Activated CD8-positive, alpha-beta T cell treated with anti-CD3 and anti-CD28 coated beads for 36 hours (primary cell): ENCODE measurements at regions not wholly inside any gene's neighbourhood (a gene's known extent, or its start where the extent isn't known, plus 50 kb on each side); places are given as distances from the start of the nearest gene placed in this dataset.

ENCODE experiments used
- ATAC-seq: fragments of 200-7000 bp; cut with Tn5 transposase; one replicate; pipeline ENCODE4 v1.10.0; 2021; ENCODE audit warnings: mild to moderate bottlenecking, moderate library complexity
- CTCF ChIA-PET: fragments of 350-600 bp; sonication (Branson Sonifier 250); formaldehyde crosslinking; loops from one replicate; lab custom pipeline; 2021; ENCODE audit warnings: antibody characterized with exemption; lab: Charles Lee
- POLR2A ChIA-PET: fragments of 350-600 bp; sonication (Branson Sonifier 250); formaldehyde crosslinking; loops from one replicate; lab custom pipeline; 2021; ENCODE audit warnings: antibody characterized with exemption; lab: Charles Lee
- DNase-seq: peaks from one replicate; pipeline ENCODE4 v3.0.0-alpha.2; 2020
- H3K27ac Mint-ChIP-seq: one replicate; pipeline ENCODE4 v1.8.0; 2021; ENCODE audit warnings: mild to moderate bottlenecking, mixed read lengths
- H3K27me3 Mint-ChIP-seq: one replicate; pipeline ENCODE4 v1.8.0; 2021; ENCODE audit warnings: mixed read lengths
- H3K36me3 Mint-ChIP-seq: one replicate; pipeline ENCODE4 v1.8.0; 2021; ENCODE audit warnings: low read depth, mixed read lengths
- H3K4me1 Mint-ChIP-seq: one replicate; pipeline ENCODE4 v1.8.0; 2021; ENCODE audit warnings: low read depth, mixed read lengths
- H3K4me3 Mint-ChIP-seq: one replicate; pipeline ENCODE4 v1.8.0; 2021; ENCODE audit warnings: mild to moderate bottlenecking, moderate library complexity, mixed read lengths
- H3K9me3 Mint-ChIP-seq: one replicate; pipeline ENCODE4 v1.8.0; 2021; ENCODE audit warnings: mixed read lengths
- CTCF ChIP-seq: fragments of 200-600 bp; IDR thresholded peaks from one replicate; pipeline ENCODE4 v1.8.0; 2022; ENCODE audit warnings: antibody characterized with exemption, mild to moderate bottlenecking
- intact Hi-C: fragments of 100-400 bp; cut with micrococcal nuclease; formaldehyde crosslinking; loops from one replicate; pipeline ENCODE4 v1.10.0; 2022

- H3K36me3 Mint-ChIP-seq, result no peaks in the 10 kb centered on the region
- peaks cover 2% of the 10 kb centered on the region for H3K27me3 Mint-ChIP-seq
- no peak overlapping the region for H3K4me3 Mint-ChIP-seq
- POLR2A ChIA-PET, result no interaction called here
- no peak for TF ChIP-seq CTCF
- no peak for ATAC-seq
- no peaks in the 10 kb centered on the region for H3K9me3 Mint-ChIP-seq
- intact Hi-C loops, result no loop called here
- no peak for DNase-seq
- H3K4me1 Mint-ChIP-seq, result no peaks in the 10 kb centered on the region
- CTCF ChIA-PET, result no interaction called here
- H3K27ac Mint-ChIP-seq, result no peak overlapping the region
Measured at GRCh38 chr12:98136544-98136943, 378.8 kb upstream of the TMPO start.

DNA sequence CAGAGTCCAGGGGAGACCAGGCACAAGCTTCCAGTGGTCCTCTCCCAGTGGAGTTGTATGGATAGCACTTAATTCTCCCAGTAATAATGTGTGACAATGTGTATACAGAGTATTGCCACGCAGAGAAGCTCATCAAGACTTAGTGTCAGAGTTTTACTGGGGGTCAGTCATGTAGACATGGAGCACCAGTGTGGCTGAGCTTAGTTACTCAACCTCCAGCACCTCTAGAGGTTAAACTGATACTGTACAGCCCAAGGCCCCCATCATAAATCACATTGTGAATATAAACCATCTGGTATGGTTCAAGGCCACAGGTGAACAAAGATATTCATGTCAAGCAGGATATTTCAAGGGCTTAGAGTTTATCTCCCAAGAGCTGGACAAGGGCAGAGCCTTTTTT is 378.1 kb upstream of the TMPO start:
- H3K27ac Mint-ChIP-seq, result no peak overlapping the region
- no peak for TF ChIP-seq CTCF
- H3K4me3 Mint-ChIP-seq, result no peak overlapping the region
- intact Hi-C loops, result no loop called here
- no peak for DNase-seq
- no peak for ATAC-seq
- H3K36me3 Mint-ChIP-seq, result no peaks in the 10 kb centered on the region
- POLR2A ChIA-PET, result no interaction called here
- H3K4me1 Mint-ChIP-seq, result no peaks in the 10 kb centered on the region
- H3K27me3 Mint-ChIP-seq, result peaks cover 2% of the 10 kb centered on the region
- H3K9me3 Mint-ChIP-seq, result no peaks in the 10 kb centered on the region
- CTCF ChIA-PET, result no interaction called here

GRCh38 chr12:98144953-98145352 is 370.4 kb upstream of the TMPO start:
- DNase-seq, result no peak
- H3K4me1 Mint-ChIP-seq, result no peaks in the 10 kb centered on the region
- H3K4me3 Mint-ChIP-seq, result no peak overlapping the region
- H3K27me3 Mint-ChIP-seq, result peaks cover 2% of the 10 kb centered on the region
- H3K36me3 Mint-ChIP-seq, result no peaks in the 10 kb centered on the region
- no peak for TF ChIP-seq CTCF
- no peak overlapping the region for H3K27ac Mint-ChIP-seq
- ChIA-PET POLR2A (no interaction called here), CTCF (no interaction called here)
- H3K9me3 Mint-ChIP-seq, result no peaks in the 10 kb centered on the region
- intact Hi-C loops, result no loop called here
- ATAC-seq, result no peak

DNA sequence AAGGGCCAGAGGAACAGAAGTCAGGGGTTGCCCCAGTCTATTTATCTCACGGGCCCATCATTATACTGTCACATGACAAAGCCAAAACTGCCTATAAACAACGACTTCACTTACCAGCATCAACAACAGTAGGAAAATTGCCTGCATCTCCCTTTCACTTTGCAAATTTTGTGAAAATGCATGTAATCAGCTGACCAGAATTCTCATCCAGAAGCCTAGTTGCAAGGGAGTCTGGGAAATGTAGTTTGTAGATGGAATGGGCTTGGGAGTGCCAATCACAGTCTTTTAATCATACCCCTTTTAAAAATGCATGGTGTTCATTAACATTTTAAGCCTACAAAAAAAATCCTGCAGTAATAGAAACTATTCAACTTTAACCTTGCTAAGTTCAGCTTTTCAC is 369.3 kb upstream of the TMPO start:
- no peak for ATAC-seq
- no peak for DNase-seq
- H3K4me3 Mint-ChIP-seq, result no peak overlapping the region
- H3K9me3 Mint-ChIP-seq, result no peaks in the 10 kb centered on the region
- intact Hi-C loops, result no loop called here
- no peaks in the 10 kb centered on the region for H3K27me3 Mint-ChIP-seq
- no peaks in the 10 kb centered on the region for H3K4me1 Mint-ChIP-seq
- H3K36me3 Mint-ChIP-seq, result no peaks in the 10 kb centered on the region
- H3K27ac Mint-ChIP-seq, result no peak overlapping the region
- POLR2A ChIA-PET, result no interaction called here
- no peak for TF ChIP-seq CTCF
- CTCF ChIA-PET, result no interaction called here

GRCh38 chr12:98146487-98146886 is 368.9 kb upstream of the TMPO start:
- Mint-ChIP-seq H3K36me3 (no peaks in the 10 kb centered on the region), H3K27ac (no peak overlapping the region), H3K9me3 (no peaks in the 10 kb centered on the region), H3K4me3 (no peak overlapping the region), H3K27me3 (no peaks in the 10 kb centered on the region), H3K4me1 (no peaks in the 10 kb centered on the region)
- ATAC-seq (no peak), DNase-seq (no peak)
- ChIA-PET CTCF (no interaction called here), POLR2A (no interaction called here)
- TF ChIP-seq CTCF, result no peak
- intact Hi-C loops, result no loop called here
